ENCODE measurements at regions not wholly inside any gene's neighbourhood (a gene's known extent, or its start where the extent isn't known, plus 50 kb on each side); places are given as distances from the start of the nearest gene placed in this dataset.

GRCh38 chr13:22402682-22403081, 731.8 kb downstream of the FGF9 start:
- TF ChIP-seq CTCF (IDR thresholded peaks at IDR 0.05): no peak
- TF ChIP-seq ZFX (IDR thresholded peaks at IDR 0.05; ENCODE audit: borderline replicate concordance): no peak

Measured in 22Rv1 (cell line).